GM21360 (cell line): ENCODE measurements at regions not wholly inside any gene's neighbourhood (a gene's known extent, or its start where the extent isn't known, plus 50 kb on each side); places are given as distances from the start of the nearest gene placed in this dataset.
A peak's percentile ranks its signal among the peaks of the same experiment; 100 is the strongest.
"Not testable (repeated sequence)": the region's sequence is repeated elsewhere in the genome, so short reads cannot be mapped to it uniquely, and the experiment has no call there.

Source experiments
- ATAC-seq: cut with Tn5 transposase; IDR thresholded peaks from one replicate; pipeline ENCODE4 v1.9.1; 2021; ENCODE audit warnings: mild to moderate bottlenecking, moderate library complexity; ENCODE audit not compliant: unreplicated experiment

DNA sequence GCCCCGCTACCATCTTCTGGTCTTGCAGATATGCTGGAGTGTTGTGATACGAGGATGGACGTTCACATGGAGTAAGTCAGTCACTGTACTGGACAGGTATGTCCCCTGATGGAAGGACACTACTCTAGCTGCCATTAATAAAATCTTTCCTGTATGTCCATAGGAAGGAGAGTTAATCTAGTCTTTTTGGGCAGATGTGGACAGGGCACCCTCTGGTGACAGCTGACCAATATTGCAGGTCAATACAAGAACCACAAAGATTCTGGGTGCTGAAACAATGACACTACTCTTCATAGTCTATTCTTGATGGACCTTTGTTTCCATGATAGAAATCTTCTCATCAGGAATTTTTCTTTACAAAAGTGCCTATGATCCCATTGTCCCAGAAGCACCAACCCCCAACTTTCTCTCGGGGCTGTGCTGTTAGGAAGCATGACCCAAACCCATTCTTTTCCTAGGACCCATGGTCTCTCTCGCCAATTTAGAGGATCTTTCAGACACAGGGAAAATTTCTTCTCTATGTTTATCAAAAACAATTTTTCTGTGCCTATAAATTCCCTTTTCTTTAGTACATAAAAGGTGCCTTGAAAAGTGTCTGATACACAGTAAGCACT is 376.9 kb downstream of the DTWD2 start:
- ATAC-seq = peak; percentile 48

DNA sequence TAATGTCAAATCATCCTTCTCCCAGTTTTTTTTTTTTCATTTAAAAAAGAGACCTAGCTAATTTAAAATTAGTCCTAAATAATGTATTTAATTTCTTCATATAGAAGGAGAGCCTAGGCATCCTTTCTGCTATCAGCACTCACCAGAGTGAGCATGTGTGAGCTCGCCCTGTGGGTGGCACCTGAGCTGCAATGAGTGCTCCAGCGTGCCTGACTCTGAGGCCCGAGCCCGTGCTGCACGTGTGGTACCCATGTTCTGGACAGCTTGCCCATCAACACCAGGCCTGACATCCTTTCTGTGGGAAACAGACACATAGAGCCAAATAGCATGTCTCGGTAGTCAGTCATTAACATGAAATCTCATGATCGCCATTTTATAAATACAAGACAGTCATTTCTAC is 381.4 kb downstream of the DTWD2 start:
- no peak for ATAC-seq

DNA sequence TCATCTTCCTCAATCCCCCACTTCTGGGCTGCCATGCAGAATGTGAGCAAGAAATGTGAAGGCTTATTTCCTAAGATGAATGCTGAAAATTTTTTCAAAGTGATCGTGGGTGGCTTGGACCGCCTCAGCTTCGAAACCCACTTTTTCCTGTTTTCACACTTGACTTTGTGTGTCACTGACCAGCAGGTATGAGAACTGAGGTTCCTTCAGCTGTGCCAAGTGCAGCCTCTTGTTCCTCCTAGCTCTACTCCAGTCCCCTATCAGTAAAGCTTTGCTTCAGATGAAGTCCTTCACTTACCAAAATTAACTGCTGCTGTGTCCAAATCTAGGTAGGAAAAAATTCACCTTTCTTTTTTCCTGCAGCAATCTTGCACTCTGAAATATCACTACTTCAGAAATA is 382.6 kb downstream of the DTWD2 start:
- no peak for ATAC-seq

DNA sequence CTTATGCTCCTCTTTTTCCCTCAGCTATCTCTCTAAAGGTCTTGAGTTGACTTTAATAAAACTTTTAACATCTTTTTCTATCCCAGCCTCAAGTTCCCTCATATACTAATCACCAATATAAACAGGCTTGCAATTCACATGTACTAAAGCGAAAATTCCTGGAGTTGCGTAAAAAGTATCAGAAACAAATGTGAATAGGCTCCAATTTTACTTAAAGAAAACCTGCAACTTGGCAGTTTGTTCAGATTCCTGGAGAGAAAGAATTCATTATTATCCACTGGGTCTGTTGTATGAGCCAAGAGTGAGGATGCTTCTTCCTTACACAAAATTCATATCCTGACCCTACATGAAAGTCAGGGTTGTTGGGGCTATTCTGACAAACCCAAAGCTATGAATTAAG is 384.2 kb downstream of the DTWD2 start:
- ATAC-seq = no peak

DNA sequence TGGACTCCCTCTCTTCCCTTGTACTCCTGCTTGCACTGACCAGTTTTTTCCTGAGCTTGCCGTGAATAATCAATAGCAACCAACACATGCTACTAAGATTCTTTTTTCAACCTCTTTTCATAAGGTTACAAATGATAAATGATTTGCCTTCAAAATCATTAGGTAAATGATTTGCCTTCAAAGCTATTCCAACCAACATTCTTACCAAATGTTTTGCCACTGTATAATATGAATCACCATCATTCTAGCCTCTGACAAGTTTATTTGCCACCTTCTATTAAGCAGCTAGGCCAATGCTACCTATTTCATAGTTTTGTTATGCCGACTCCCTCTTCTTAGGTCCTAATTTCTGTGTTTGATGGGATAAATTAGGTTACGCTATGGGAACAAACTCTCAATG is 385.1 kb downstream of the DTWD2 start:
- ATAC-seq = no peak

DNA sequence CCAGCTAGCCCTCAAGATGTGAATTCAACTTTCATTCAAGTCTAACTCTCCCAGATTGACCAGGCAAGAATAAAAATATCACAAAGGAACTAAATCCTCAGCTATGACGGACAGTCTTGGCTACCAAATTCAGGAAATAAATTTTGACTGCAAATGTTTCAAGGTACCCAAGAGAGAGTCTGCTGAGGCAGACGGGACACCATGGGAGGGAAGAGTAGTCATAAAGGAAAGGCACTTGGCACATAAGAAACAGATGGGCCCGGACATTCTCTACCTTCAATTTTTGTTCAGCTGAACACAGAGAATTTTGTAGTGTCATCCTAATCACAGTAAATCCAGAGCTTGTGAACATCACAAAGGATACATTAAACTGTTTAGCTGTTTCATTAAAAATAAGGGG is 390.0 kb downstream of the DTWD2 start:
- ATAC-seq = no peak

DNA sequence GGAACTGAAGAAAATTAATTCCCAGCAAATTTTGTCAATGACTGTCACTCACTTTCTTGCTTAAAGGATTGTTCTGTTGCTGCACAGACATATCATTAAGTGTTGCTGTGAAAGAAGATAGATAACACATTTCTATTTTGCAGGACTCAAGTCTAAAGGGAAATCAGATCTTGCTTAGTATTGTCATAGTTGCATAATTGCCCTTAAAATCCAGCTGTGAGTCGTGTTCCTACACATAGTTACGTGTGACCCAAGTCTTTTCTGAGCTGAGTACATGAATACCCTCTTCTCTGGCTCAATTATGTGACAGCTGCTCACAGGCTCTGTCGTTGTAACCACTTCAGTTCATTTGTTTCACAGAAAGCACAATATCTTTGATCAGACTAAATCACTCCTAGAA is 390.8 kb downstream of the DTWD2 start:
- ATAC-seq = no peak

DNA sequence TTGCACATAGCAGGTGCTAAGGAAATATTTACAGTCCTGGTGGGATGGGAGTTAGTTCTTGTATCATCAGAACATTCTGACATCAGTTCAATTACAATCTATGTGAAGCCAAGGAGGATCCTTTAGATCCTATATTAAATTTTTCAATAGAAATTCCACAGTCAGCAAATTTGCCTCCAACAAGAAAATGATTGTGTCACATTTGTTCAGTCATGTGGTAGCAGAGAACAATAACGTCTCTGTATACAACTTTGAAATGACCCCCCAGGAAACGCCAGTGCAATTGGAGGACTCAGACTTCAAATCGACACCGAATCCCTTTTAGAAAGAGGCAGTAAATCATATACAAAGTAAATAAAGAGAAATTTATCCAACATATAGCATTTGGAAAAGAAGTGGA is 392.1 kb downstream of the DTWD2 start:
- no peak for ATAC-seq

DNA sequence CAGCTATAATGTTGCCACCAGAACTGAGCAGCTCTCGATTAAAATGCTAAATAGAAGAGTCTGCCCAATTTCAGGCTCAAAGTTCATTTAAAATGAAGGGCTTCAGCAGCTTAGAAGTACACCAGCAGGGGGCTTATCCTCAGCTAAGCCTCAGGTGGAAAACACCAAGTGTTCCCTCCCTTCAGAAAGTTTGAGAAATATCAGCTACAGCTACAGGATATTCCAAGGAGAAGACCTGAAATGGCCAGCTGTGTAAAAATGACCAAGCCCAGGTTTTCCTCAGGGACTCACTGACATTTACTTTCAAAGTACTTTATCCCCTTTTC is 395.4 kb downstream of the DTWD2 start:
- ATAC-seq = no peak

DNA sequence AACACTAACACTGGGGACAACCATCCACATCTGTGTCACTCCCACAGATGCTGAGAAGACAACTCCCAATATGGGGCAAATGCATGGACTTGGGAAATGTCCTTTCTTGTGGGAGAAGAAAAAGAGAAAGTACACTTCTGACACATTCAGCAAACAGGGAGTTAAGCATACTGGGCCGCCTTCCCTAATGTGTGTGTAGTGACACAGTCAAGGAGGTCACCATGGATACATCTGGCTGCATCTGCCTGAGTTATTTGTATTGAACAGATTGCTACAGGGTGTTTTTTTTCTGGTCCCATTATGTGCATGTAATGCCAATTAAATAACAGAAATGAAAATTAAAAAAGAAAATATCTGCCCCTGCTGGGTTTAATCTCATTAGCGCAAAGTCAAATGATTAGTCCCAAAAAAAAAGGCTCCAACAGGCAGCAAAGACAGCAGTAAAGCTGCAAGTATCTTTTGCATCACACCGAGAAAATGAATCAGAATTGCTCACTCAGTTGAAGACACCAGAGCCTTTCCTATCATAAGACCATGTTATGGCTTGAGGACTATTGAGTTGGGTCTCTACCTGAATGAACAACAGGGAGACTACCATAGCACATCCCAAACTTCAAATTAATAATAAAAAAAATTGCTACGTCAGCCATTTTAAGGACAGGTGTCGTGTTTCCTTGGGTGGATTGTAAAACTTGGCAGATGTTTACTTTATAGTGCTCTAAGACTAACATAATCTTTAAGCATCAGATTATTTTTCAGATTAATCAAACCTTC is 395.9 kb downstream of the DTWD2 start:
- no peak for ATAC-seq

DNA sequence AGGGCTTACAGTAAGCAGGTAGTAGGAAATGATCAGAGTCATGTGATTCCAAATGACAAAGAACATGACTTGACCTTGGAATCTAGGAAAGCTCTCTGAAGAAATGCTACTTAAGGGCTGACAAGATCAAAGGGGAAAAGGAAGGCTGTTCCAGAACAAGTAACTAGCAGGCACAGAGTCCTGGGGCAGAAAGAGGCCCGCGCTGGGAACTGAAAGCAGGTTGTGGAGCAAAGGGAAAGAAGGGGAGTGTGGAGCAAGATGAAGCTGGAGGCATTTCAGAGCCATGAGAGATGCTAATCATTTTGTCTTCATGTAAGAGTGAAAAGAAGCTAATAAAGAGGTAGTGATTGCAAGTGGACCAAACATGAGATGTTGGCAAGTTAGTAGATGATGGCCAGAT is 397.5 kb downstream of the DTWD2 start:
- no peak for ATAC-seq

DNA sequence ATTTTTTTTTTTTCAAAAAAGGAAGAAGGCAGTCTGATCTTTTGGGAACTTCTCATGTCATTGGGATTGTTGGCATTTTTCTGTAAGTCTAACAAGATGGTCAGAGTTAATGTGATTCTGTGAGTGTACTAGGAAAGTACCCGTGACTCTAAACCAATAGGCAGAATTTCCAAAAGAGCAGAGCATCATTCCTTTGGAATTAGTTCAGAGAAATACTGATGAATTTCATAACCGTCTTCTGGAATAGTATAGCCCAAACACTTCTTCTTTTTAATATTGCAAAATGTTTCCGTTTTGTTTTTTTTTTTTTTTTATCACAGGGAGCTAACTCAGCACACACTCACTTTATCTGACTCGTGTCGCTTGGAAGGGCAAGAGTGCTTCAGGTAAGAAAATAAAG is 407.4 kb downstream of the DTWD2 start:
- no peak for ATAC-seq

DNA sequence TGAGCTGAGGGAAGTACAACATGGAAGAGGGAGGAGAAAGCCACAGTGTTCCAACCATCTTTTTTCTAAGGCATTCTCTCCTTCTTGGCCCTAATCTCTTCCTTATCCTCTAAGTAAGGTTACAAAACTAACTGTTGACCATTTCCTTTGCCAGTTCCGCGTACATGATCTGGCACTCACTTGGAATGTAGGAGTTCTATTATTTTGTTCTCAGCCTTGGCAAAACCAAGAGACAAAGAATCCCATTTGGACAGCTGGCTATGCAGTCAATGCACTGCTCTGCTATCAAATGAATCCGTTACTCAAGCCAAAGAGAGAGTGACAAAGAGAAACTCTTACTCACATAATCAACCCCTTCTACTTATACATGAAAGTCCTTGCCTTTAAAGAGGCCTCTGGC is 410.3 kb downstream of the DTWD2 start:
- ATAC-seq = no peak

DNA sequence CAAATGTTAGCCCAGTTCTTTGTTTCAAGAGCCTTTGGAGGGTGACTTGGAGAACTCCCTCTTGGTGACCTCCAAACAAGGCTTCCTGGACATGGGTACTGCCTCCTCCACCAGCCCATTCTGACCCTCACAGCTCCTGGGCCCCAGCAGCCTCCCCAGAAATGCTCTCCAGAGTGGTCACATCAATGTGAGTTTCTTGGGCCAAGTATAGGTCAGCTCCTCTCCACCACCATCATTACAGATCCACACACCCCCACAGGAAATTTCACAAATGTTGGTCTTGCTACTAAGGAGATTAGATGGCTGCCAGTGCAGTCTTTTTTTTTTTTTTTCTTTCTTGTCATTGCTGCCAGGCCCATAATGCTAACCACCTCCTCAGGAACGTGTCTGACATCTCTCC is 410.7 kb downstream of the DTWD2 start:
- no peak for ATAC-seq

DNA sequence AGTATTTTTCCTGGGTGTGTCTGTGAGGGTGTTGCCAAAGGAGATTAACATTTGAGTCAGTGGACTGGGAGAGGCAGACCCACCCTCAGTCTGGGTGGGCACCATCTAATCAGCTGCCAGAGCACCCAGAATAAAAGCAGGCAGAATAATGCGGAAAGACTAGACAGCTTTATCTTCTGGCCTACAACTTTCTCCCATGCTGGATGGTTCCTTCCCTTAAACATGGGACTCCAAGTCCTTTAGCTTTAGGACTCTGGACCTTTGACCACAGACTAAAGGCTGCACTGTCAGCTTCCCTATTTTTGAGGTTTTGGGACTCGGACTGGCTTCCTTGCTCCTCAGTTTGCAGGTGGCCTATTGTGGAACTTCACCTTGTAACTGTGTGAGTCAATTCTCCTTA is 418.1 kb downstream of the DTWD2 start:
- not testable (repeated sequence) for ATAC-seq

DNA sequence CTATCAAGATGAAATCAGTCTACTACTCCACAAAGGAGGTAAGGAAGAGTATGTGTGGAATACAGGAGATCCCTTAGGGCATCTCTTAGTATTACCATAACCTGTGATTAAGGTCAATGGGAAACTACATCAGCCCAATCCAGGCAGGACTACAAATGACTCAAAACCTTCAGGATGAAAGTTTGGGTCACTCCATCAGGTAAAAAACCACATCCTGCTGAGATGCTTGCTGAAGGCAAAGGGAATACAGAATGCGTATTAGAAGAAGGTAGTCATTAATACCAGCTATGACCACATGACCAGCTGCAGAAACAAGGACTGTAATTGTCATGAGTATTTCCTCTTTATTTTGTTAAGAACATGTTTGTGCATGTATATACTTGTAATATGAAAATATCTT is 418.8 kb downstream of the DTWD2 start:
- ATAC-seq = not testable (repeated sequence)

DNA sequence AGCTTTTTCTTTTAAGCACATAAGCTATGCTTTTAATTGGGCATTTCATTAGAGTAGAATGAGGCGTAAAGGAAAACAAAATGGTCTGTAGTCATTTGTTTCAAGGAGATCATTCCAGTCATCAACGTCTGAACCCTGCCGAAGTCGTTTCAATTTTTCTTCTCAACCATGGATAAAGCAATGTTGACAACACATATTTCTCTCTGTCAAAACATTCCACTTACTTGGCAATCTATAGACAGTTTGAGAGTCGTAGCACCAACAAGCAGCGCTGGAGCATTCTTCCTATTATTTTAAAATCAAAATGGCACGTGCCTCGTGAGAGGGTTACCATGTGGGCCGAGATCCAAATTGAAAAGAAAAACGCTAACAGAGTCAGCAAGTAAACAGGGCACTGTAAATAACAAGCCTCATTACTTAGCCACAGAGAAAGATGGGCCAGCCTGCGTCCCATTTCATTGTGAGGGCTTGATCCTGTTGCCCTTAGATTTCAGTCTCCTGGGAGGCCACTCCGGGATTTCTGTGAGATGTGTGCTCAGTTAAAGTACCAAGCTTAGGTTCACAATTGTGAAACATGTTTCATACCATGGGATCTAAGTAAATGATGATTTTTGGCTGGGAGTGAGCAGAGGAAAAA is 422.9 kb downstream of the DTWD2 start:
- no peak for ATAC-seq

DNA sequence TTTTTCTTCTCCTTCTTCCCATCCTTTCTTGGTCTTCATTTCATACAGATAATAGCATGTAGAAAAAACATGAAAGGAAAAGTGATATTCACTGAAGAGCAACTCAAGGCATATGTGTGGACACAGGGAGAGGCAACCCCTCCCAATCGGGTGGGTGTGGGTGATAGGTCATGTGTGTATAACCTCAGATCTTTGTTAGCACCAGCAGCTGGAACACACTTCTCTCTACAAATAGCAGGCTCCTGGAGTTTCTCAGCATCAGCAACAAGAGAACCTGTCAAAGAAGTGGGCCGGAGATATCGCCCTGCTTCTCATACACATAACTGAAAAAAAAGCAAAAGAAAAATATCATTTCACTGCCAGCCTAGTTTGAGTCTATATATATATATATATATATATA is 426.4 kb downstream of the DTWD2 start:
- no peak for ATAC-seq

DNA sequence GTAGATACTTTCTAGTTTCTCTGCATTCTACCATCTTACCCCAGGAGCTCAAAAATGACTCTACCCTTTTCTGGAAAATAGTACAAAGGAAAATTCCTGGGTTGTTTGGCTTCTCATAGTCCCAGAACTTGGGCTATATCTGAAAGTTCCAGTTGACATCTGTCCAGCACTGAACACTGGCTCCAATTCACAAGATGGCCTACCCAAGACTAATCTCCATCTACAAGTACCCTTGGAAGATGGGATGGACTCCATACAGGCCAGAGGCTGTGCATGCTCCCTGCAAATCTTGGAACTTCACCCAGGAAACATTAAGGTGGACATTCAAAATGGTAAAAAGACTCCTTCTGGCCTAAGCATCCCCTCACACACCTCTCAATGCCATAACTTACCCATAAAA is 427.1 kb downstream of the DTWD2 start:
- no peak for ATAC-seq

DNA sequence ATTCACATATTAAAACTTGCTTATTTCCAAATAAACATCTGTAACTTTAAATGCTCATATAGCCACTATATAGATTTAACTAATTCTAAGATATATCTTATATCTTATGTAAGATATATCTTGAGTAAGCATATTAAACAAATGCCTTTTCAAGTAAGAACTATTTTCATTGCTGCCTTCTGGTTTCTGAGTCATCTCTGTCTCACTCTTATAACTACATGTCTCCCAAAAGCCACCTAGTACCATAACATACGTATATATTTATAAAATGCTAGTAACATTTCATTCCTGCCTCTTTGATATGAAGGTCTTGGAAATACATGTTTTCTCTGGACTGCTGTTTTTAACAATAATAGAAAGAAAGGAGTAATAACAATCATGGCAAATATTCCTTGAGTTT is 429.5 kb downstream of the DTWD2 start:
- no peak for ATAC-seq

DNA sequence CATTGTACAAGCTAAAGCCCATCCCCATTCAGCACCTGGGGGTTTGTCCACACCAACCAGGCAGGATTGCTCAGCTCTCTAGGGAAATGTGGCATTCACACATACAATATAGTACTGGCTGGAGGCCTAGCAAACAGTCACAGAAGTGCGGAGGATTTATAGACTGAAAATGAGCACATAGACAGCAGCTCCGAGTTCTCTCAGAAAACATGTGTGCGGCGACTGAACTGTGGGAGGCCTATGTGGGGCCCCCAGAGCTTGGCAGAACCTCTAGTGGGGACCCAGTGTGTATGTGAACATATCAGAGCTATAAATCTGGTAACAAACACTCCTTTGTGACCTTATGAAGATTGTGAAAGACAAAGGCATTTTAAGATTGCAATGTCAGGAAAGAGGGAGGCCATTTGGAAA is 431.1 kb downstream of the DTWD2 start:
- no peak for ATAC-seq

DNA sequence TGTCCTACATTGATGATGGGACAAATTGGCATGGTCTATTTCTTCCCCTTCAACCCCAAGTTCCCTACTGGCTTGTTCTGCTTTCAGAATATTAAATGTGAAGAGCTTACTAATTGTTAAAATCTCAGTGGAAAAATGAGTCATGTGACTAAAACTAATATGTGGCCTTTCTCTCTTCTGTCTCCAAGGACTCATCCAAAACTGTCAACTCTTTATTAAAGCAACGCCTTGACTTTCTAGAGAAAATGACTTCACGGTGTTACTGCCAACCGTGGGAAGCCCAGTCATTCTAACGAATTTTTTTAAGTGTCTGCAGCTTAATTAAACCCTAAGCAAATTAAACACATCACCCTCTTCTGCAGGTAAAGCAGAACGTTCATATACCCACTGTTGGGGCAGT is 431.6 kb downstream of the DTWD2 start:
- ATAC-seq = no peak

DNA sequence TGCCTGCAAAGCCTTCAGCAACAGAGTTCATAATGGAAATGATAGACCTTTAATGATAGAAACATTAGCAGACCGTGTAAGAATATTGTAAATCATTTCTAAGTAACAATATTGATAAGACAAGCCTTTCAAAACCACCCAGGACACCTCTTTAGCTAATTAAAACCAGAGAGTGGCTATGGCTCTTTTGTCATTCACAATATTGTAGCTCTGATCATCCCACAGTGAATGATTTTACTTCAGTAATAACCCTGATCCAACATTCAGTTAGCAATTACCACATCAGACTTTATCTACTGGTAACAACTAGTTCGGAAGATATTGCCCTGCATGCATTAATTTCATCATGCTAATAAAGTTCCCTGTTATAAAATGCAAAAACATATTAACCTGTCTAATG is 432.6 kb downstream of the DTWD2 start:
- ATAC-seq = no peak
